C1 segment of cervical spinal cord (tissue), 14 donors: ENCODE measurements at regions not wholly inside any gene's neighbourhood (a gene's known extent, or its start where the extent isn't known, plus 50 kb on each side); places are given as distances from the start of the nearest gene placed in this dataset.

Experiments
- DNase-seq, 14 donors: peaks; one replicate each; lab custom pipeline; 2025; lab: John Stamatoyannopoulos, UW

- DNase-seq, result no peak
Observed at GRCh38 chr2:14684516-14684915, 52.0 kb downstream of the LRATD1 start.

- DNase-seq, result no peak
Observed at GRCh38 chr2:14690926-14691325, 58.4 kb downstream of the LRATD1 start.

- DNase-seq, result no peak
Observed at GRCh38 chr2:14693874-14694273, 61.4 kb downstream of the LRATD1 start.

DNA sequence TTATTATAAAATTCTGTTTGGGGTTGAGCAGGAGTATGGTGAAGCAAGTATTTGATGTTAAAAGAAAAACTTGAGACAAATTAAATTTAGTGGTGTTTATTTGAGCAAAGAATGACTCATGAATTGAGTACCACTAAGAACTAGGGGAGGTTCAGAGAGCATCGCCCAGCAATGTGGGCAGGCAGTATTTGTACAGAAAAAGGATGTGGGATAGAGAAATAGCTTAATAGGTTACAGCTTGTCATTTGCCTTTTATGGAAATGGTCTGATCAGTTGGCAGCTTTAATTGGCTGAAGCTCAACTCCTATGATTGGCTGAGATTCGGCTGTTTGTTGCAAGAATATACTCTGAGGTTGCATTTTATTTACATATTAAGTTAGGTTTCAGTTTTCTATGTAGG, 68.2 kb downstream of the LRATD1 start:
- DNase-seq, result no peak

DNA sequence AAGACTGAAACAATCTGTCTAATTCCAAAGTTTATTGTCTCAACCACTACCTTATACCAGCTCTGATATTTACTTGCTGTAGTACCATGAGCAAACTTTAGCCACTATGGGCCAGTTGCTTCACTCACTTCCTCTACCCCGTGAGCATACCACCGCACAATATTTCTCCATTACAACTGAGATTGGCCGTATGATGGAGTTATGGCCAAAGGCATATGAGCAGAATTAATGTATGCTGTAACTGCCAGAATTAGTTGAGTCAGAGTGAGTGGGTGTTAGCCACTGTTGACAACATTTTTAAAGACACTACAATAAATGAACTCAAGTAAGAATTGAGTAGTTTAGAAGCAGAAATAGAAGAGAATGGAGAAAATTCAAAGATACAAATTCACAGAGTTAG, 69.7 kb downstream of the LRATD1 start:
- no peak for DNase-seq

GRCh38 chr2:14706201-14706600, 73.7 kb downstream of the LRATD1 start:
- DNase-seq, result no peak

DNA sequence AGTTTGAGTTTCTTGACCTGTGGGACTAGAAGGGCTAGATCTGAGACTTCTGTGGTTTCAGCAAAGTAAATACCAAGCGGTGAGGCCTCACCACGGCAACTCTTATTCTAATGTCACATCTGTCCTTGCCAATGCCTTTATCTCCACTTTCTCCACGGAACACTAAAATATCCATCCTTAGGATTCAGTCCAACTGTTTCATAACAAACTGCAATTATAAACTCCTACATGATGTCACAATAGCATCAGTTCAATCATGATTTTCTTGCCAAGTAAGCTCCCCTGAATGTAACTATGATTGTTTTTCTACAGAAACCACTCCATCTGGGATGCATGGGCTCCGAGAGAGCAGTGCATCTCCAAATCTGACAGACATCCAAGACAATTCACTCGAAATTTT, 79.6 kb downstream of the LRATD1 start:
- no peak for DNase-seq

- DNase-seq, result no peak
Observed at GRCh38 chr2:14713248-14713647, 80.7 kb downstream of the LRATD1 start.

GRCh38 chr2:14715600-14715999, 83.1 kb downstream of the LRATD1 start:
- no peak for DNase-seq

- DNase-seq, result no peak
Observed at GRCh38 chr2:14716319-14716718, 83.8 kb downstream of the LRATD1 start.

DNA sequence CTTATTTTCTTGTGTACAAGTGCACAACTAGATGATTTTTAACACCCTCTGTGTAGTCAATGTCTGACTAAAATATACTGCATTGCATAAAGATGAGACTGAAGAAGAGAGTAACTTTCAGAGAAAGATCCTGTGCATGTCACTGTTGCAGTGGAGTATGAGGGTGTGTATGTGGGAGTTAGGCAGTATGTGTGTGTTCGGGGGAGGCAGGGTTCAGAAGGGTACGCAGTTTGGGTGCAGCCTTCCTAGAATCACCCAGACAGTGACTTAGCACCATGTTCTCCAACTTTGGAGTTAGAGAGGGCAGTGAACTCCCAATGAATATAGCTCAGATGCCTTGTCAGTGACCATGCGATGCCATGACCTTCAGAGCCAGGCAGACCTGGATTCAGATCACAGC, 84.6 kb downstream of the LRATD1 start:
- DNase-seq, result no peak

- DNase-seq, result no peak
Observed at GRCh38 chr2:14720319-14720718, 87.8 kb downstream of the LRATD1 start.

DNA sequence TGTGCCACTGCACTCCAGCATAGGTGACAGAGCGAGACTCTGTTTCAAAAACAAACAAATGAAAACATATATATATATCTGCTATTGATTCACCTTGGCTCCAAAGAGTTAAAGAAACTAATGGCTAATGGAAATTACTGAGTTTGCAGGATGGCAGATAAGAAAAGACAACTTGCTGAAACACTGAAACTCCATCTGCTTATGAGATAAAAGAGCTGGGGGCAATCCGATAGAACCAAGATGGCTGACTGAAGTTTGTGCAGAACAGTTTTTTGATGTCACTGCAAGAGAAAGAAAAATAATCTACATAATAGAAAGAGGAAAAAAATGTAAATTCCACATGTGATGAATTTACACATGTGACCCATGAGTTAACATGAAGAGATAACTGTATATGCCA, 88.2 kb downstream of the LRATD1 start:
- DNase-seq, result no peak

GRCh38 chr2:14722904-14723570, 90.5 kb downstream of the LRATD1 start:
- DNase-seq, result no peak

DNA sequence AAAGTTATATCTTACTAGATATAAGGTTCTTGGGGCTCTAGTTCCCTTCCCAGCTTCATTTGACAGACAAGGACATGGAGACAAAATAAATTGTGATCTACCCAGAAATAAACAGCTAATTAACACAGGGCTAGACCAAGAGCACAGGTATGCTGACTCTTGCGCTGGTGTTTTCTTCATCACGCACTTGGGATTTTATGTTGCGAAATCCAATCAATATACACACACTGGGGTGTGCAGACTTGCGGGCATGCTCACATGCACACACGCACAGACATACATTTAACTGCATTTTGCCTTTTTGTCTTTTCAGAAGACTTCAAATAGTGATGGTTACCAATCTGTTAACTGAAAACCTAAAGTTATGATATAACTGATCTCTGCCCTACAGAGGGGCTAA, 91.2 kb downstream of the LRATD1 start:
- DNase-seq, result no peak

DNA sequence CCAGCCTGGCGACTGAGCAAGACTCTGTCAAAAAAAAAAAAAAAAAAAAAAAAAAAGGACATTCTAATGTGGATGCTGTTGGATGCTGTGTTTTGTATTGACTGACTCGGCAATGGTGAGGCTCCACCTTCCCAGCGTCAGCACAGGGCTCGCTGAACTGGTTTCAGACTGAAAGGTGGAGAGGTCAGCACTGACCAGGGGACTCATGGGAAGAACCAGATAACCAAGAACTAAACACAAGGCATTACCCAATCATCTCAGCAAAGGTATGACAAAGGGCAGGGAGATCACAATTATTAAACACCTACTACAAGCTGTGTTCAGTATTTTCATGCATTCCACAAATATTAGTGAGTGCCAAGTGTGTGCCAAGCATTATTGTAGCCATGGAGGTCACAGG, 103.2 kb downstream of the LRATD1 start:
- no peak for DNase-seq

- DNase-seq, result no peak
Observed at GRCh38 chr2:14737201-14737600, 104.7 kb downstream of the LRATD1 start.

GRCh38 chr2:14743861-14744260, 111.3 kb downstream of the LRATD1 start:
- no peak for DNase-seq

DNA sequence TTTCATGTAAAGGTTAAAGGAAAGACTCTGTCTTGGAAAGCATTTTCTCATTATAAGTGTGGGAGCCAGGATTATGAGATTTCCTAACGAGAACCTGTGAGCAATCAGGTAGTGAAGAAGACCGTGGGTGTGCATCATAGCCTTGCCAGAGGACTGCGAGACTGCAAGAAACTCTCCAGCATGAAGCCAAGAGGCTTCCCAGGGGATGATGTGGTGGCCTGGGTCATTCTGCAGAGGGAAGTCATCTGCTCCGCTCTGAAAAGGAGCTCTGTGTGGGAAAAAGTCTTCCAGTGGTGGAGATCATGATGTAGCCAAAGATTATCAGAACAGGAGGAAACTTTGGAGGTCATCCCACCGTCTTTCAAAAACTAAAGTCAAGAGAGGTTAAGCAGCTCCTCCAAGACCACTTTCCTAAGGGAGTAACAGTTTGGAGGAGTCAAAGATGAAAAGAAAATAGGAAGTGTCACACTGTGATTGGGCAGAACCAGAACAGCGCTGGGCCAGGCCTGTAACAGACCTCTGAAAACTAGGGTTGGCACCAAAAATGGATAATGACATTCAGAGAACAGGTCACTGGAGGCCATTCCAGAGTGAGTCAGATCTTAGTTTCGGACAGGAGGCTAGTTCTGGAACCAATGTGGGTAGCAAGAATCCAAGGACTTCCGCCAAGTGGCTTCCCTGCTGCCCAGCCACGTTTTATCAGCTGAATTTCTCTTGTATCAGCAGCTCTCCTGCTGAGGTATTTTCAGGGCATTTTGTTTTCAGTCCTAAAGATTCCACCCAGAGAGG, 113.0 kb downstream of the LRATD1 start:
- no peak for DNase-seq

DNA sequence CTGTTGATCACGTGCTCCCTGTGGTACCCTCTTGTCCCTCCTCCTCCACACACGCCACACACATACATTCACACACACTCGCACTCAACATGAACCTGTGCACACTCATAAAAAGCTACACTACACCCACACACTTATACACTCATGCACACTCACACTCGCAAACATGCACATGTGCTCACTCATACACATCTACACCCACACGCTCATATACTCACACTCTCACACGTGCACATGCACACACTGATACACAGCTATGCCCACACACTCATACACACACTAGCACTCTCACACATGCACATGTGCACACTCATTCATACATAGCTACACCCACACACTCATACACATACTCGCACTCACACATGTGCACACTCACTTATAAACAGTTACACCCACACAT, 113.6 kb downstream of the LRATD1 start:
- DNase-seq, result no peak

DNA sequence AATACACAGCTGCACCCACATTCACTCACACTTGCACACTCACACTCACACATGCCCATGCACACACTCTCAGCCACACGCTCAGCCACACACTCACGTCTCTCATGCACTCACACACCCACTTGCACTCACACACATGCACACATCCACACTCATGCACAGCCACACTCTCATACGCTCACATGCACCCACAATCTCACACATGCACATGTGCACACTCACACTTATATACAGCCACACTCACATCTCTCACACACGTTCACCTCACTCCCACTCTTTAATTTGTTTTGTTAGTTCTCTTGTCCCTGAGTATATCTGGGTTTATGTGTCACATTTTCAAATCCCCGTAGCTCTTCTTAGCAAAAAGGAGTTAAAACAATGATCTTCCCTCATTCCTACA, 114.9 kb downstream of the LRATD1 start:
- DNase-seq, result no peak

DNA sequence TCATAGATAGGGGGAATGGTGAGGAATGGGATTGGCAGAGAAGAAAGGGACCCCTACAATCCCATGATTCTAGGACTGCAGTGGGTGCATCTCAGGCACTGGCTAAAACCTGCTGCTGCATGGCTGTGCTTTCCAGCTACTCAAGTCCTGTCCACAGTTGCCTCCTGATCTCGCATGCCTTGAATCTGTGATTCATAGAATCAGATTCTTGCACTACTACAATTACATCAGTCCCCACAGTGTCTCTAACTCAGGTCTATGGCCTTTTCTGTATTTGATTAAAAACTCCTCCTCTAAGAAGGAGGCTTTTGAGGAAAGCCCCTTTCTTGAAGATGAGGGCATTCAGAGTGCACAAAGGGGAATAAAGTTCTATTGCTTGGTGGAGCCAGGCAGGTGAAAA, 117.4 kb downstream of the LRATD1 start:
- no peak for DNase-seq

DNA sequence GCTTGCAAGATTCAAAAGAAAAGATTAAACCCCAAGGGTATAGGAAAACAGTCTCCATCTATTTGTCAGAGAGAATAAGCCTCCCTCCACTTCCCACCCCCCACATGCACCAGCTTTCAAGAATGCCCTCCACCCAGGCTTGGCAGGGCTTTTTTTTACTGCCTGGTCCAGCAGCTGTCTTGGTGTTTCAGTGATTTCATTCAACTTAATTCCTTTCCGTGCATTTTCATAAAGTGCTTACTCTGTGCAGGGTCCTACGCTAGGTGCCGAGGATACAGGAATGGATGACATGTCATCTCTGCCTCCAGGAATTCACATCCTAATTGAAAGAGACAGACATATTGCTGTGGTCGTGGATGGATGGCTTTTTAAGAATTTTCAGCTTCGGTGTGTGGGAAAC, 117.9 kb downstream of the LRATD1 start:
- no peak for DNase-seq

- DNase-seq, result no peak
Observed at GRCh38 chr2:14751581-14751980, 119.1 kb downstream of the LRATD1 start.
